Activated naive CD4-positive, alpha-beta T cell treated with anti-CD3 and anti-CD28 coated beads, Interleukin-2, amount 50 U/mL, for 72 hours (primary cell): ENCODE measurements at regions not wholly inside any gene's neighbourhood (a gene's known extent, or its start where the extent isn't known, plus 50 kb on each side); places are given as distances from the start of the nearest gene placed in this dataset.

Source experiments
- ATAC-seq, 2 donors: fragments of 150-1000 bp; cut with Tn5 transposase; 2 replicates each; pipeline ENCODE4 v1.10.0; 2021; ENCODE audit warnings: mild to moderate bottlenecking in 2 of 2, moderate library complexity in 2 of 2
- DNase-seq, 2 donors: peaks; one replicate each; pipeline ENCODE4 v3.0.0; 2021 to 2022; ENCODE audit warnings: low spot score in 2 of 2
- H3K27ac Mint-ChIP-seq, 2 donors: one replicate each; pipeline ENCODE4 v1.8.0; 2022; ENCODE audit warnings: mild to moderate bottlenecking in 2 of 2, mixed read lengths in 2 of 2
- H3K36me3 Mint-ChIP-seq, 2 donors: one replicate each; pipeline ENCODE4 v1.8.0; 2022; ENCODE audit warnings: mixed read lengths in 2 of 2
- H3K9me3 Mint-ChIP-seq, 2 donors: one replicate each; pipeline ENCODE4 v1.8.0; 2022; ENCODE audit warnings: mixed read lengths in 2 of 2

DNA sequence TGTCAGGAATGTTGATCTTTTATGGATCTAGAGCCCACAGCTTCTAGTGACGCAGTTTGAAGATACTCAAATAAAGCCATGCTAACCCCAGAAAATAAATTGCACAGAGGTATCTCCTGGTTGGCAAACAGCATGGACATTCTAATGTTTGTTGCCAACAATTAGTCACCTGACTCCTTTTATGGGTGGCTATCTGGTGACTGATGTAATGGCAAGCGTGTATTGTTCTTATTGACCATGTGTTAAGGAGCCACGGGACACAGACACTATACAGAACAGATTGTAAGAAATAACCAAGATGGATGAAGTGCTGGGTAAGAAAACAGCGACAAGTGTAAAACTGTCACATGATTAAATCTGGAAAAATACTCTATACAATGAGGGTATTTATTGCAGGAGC, 401.3 kb upstream of the PDE3A start:
- no peak for DNase-seq
- no peak overlapping the region for H3K27ac Mint-ChIP-seq
- no peaks in the 10 kb centered on the region for H3K36me3 Mint-ChIP-seq
- ATAC-seq, result no peak
- no peaks in the 10 kb centered on the region for H3K9me3 Mint-ChIP-seq

GRCh38 chr12:19967431-19967830, 400.9 kb upstream of the PDE3A start:
- no peak overlapping the region for H3K27ac Mint-ChIP-seq
- no peaks in the 10 kb centered on the region for H3K9me3 Mint-ChIP-seq
- no peak for ATAC-seq
- no peak for DNase-seq
- no peaks in the 10 kb centered on the region for H3K36me3 Mint-ChIP-seq

GRCh38 chr12:19970116-19970515, 398.2 kb upstream of the PDE3A start:
- DNase-seq (no peak), ATAC-seq (no peak)
- Mint-ChIP-seq H3K36me3 (no peaks in the 10 kb centered on the region), H3K27ac (no peak overlapping the region), H3K9me3 (peaks cover 0 to 5% of the 10 kb centered on the region in 2 donors)

DNA sequence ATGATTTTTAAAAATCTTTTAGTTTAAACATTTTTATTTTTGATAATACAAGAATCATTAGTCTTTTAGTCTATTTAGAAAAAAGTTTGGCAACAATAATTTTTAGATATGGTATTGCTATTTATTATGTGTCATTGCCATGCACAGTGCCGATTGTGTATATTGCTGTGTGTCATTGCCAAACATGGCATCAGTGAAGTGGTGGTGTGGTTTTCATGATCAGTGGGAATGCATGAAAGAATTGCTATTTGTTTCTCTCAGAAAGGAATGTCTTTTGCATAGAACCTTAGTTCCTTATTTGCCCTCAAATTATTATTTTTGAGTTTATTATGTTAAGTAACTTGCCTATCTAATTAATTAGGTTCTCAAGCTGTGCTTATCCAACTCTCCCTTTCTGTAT, 397.5 kb upstream of the PDE3A start:
- Mint-ChIP-seq H3K9me3 (peaks cover 3 to 5% of the 10 kb centered on the region in 2 donors), H3K27ac (no peak overlapping the region), H3K36me3 (no peaks in the 10 kb centered on the region)
- ATAC-seq, result no peak
- DNase-seq, result no peak

- H3K9me3 Mint-ChIP-seq, result peaks cover 4 to 5% of the 10 kb centered on the region in 2 donors
- no peaks in the 10 kb centered on the region for H3K36me3 Mint-ChIP-seq
- no peak for ATAC-seq
- no peak for DNase-seq
- H3K27ac Mint-ChIP-seq, result peak overlapping the region in 1 of 2 donors; percentile 37
These were observed 396.7 kb upstream of the PDE3A start for GRCh38 chr12:19971361-19972280.

DNA sequence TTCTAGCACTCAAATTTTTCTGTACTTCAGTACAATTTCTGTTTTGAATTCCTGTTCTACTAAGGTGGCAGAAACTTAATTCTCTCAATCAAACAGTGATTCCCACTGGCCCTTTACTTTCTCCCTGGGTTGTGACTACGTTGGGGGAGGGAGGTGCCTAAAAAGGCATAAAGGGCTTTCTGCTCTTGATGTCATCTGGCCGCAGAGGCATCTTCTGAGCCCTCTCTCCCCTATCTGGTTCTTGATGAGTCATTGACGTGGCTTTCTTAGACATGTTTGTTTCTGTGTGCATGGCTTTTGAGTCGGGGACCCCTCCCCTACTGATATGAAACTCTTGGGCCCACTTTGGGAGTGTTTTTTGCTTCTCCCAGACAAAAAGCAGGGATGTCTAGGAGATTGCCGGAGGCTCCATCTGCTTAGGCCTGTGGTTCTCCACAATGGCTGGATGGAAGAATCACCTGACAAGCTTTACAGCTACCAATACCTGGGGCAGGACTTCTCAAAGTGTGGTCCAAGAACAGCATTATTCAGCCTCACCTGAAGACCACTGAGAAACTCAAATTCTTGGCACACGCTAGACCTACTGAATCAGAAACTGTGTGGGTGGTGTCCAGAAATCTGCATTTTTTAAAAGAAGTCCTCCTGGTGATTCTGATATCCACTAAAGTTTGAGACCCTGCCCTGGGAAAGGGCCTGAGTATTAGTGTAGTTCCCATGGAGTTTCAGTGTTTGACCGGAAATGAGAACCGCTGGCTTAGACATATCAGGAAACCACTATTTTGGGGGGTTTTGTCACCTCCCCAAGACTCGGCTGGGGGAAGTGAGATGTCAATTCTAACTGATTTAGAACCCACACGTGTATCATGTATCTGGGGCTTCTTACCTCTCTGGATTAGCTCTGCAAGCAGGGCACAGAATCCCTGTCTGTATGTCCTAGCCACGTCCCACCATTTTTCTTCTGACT, 395.7 kb upstream of the PDE3A start:
- peak; percentile 37 for ATAC-seq
- Mint-ChIP-seq H3K36me3 (no peaks in the 10 kb centered on the region), H3K27ac (peak overlapping the region in 1 of 2 donors; percentile 37), H3K9me3 (peaks cover 4 to 5% of the 10 kb centered on the region in 2 donors)
- DNase-seq, result no peak

- H3K27ac Mint-ChIP-seq, result no peak overlapping the region
- DNase-seq, result no peak
- H3K36me3 Mint-ChIP-seq, result no peaks in the 10 kb centered on the region
- H3K9me3 Mint-ChIP-seq, result peaks cover 7% of the 10 kb centered on the region in 2 donors
- no peak for ATAC-seq
These were observed 390.1 kb upstream of the PDE3A start for GRCh38 chr12:19978193-19978592.

DNA sequence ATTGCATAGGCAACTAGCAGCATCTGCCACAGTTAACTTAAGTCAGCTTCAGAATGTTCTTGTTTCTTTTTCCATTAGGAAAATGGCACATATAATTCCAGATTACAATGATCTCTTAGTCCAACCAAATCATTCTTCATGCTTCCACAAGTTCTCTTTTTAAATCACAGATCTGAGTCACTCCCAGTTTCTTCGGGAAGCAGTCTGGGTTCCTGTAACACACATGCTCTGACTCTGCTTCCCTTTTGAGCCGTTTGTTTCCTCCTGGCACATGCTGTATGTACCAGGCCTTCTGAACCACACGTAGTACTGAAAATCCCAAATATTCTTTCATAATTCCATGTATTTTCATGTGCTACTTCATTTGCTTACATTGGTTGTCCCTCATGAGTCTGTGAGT, 388.8 kb upstream of the PDE3A start:
- DNase-seq, result no peak
- Mint-ChIP-seq H3K36me3 (no peaks in the 10 kb centered on the region), H3K27ac (no peak overlapping the region), H3K9me3 (peaks cover 4 to 7% of the 10 kb centered on the region in 2 donors)
- no peak for ATAC-seq

GRCh38 chr12:19981944-19982343, 386.4 kb upstream of the PDE3A start:
- Mint-ChIP-seq H3K27ac (no peak overlapping the region), H3K9me3 (peaks cover 3 to 4% of the 10 kb centered on the region in 2 donors), H3K36me3 (no peaks in the 10 kb centered on the region)
- no peak for DNase-seq
- ATAC-seq, result no peak

GRCh38 chr12:19988001-19988400, 380.3 kb upstream of the PDE3A start:
- ATAC-seq, result no peak
- Mint-ChIP-seq H3K27ac (no peak overlapping the region), H3K9me3 (peaks cover 5 to 9% of the 10 kb centered on the region in 2 donors)

DNA sequence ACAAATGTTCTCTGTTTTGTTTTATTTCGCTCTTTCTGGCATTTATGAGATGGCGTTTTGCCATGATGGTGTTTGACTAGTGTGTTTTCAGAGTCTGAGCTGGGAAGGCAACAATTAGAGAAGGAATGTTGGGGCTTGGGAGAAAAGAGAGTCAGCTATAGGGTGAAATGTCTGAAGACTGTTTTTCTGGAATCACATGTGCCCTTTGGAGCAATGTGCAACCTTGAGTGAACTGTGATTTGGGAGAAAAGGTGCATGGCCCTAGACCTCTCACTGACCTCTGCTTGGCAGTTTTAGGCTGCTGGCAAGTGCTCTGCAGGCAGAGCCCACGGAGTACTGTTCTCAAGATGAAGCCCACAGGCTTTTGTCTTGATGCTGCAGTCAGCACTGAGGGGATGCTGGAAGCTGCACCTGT, 379.9 kb upstream of the PDE3A start:
- Mint-ChIP-seq H3K27ac (no peak overlapping the region), H3K9me3 (peaks cover 6 to 10% of the 10 kb centered on the region in 2 donors), H3K36me3 (no peaks in the 10 kb centered on the region)
- ATAC-seq (no peak), DNase-seq (no peak)

More at GRCh38 chr12:19988001-19988400, 380.3 kb upstream of the PDE3A start:
- no peaks in the 10 kb centered on the region for H3K36me3 Mint-ChIP-seq
- no peak for DNase-seq

GRCh38 chr12:19988948-19989347, 379.4 kb upstream of the PDE3A start:
- no peaks in the 10 kb centered on the region for H3K36me3 Mint-ChIP-seq
- no peak for ATAC-seq
- H3K9me3 Mint-ChIP-seq, result peaks cover 9 to 14% of the 10 kb centered on the region in 2 donors
- no peak overlapping the region for H3K27ac Mint-ChIP-seq
- DNase-seq, result no peak

DNA sequence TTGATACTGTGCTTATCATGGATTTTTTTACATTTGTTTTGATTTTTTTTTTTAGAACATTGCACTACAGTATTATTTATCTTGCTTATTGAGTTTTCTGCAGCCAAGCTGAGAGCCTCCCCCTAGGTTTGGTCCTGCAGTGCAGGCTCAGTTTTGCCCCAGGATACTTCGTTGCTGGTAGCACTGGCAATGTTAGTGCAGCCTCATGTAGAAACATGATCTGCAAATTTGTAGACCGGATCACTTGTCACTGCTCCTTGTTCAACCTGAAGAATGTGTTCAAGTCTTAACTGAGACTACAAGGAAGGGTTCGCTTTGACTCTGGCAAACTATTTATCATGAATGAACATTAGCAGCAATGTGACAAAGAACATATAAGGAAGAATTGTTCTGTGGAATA, 377.2 kb upstream of the PDE3A start:
- H3K9me3 Mint-ChIP-seq, result peaks cover 9 to 17% of the 10 kb centered on the region in 2 donors
- no peaks in the 10 kb centered on the region for H3K36me3 Mint-ChIP-seq
- H3K27ac Mint-ChIP-seq, result no peak overlapping the region
- ATAC-seq, result no peak
- no peak for DNase-seq

DNA sequence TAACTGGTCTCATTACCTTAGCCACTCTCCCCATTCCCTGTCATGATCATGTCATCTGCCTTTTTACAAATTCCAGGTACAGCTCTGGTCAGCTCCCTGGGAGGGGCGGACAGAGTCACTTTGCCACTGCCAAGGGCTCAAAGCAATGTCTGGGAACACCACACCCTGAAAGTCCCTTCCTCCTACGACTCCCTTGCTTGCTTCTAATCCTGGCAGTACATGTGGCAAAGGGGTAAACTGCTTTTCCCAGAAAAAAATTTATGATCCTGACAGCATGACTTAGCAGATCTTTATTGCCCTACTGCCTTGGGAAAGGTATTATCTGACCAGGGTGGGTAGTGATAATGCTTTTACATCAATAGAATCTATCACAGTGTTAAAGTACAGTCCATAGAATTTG, 376.0 kb upstream of the PDE3A start:
- ATAC-seq (no peak), DNase-seq (no peak)
- H3K27ac Mint-ChIP-seq, result no peak overlapping the region
- no peaks in the 10 kb centered on the region for H3K36me3 Mint-ChIP-seq
- H3K9me3 Mint-ChIP-seq, result peaks cover 9 to 18% of the 10 kb centered on the region in 2 donors

GRCh38 chr12:19994968-19995367, 373.4 kb upstream of the PDE3A start:
- Mint-ChIP-seq H3K27ac (no peak overlapping the region), H3K36me3 (no peaks in the 10 kb centered on the region), H3K9me3 (peaks cover 9 to 20% of the 10 kb centered on the region in 2 donors)
- ATAC-seq (no peak), DNase-seq (no peak)

GRCh38 chr12:19997656-19998400, 370.5 kb upstream of the PDE3A start:
- Mint-ChIP-seq H3K36me3 (no peaks in the 10 kb centered on the region), H3K9me3 (peaks cover 12 to 16% of the 10 kb centered on the region in 2 donors), H3K27ac (no peak overlapping the region)
- ATAC-seq (no peak), DNase-seq (no peak)
